ENCODE measurements at regions not wholly inside any gene's neighbourhood (a gene's known extent, or its start where the extent isn't known, plus 50 kb on each side); places are given as distances from the start of the nearest gene placed in this dataset.

DNA sequence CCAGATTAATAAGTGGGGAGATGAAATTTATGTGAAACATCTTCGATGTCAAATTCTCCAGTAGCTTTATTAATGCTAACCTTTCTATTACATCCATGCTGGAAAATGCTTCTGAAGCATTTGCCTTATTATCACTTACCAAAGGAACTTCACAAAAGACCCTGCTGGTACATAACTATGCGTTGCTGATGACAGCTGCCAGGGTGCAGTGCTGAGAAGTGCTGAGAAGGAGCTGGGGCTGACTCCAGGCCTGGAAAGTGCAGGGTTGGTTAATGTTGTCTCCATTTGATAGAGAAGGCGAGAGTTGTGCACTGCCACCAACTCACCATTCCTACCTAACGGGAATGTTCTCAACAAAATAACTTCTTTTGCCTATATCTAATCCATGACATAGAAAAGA is 736.0 kb upstream of the NR2F2 start:
- no peak overlapping the region for H3K27ac ChIP-seq
- no peaks in the 10 kb centered on the region for H3K9me3 ChIP-seq
- no peaks in the 10 kb centered on the region for H3K27me3 ChIP-seq

DNA sequence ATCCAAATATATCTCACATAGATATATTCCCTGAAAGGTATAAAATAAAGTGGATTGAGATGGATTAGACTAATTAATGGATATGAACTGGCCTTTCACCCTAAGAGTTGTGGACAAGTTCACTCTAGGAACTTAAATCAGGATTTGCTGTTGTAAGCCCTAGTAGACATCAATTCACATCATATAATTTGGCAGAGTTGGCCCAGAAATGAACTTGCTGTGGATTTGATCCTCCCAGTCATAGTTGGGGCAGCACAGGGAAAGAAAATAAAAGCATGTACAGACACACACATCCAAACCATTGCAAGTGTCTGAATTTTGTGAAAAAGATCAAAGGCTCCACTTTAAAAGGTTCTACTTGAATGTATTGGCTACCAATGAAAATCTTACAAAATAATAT is 734.7 kb upstream of the NR2F2 start:
- Histone ChIP-seq H3K4me3 (no peak overlapping the region), H3K27me3 (no peaks in the 10 kb centered on the region), H3K27ac (no peak overlapping the region), H4K20me1 (no peaks in the 10 kb centered on the region), H3K4me1 (no peaks in the 10 kb centered on the region), H3K4me2 (no peak overlapping the region), H3K9me3 (no peaks in the 10 kb centered on the region), H3K9ac (no peak overlapping the region), H3K36me3 (no peaks in the 10 kb centered on the region)
- TF ChIP-seq Cebpa-rat (IDR thresholded peaks at IDR 0.05): no peak

More for the DNA sequence above, 736.0 kb upstream of the NR2F2 start:
- H3K4me3 ChIP-seq: no peak overlapping the region
- no peak for TF ChIP-seq Cebpa-rat (IDR thresholded peaks at IDR 0.05)
- H3K4me1 ChIP-seq: no peaks in the 10 kb centered on the region
- no peaks in the 10 kb centered on the region for H4K20me1 ChIP-seq
- H3K9ac ChIP-seq: no peak overlapping the region
- H3K4me2 ChIP-seq: no peak overlapping the region
- no peaks in the 10 kb centered on the region for H3K36me3 ChIP-seq

DNA sequence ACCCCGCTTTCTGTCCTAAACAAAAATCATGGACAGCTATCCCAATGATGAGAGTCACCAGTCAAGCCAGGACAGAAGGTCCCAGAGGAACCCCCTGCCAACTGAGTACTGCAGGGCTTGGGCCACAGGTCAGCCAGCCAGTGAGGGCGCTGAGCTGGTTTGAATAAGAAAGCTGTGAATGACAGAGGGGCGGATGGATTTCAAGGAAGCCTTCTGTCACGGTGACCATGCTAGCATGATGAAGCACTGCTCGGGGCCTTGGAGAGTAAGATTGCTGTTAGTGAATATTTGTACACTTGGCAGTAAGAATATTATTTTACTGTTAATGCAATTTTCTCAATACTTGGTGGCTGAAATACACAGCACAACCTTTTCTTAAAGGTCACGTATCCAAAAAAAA is 734.0 kb upstream of the NR2F2 start:
- no peak for TF ChIP-seq Cebpa-rat (IDR thresholded peaks at IDR 0.05)
- Histone ChIP-seq H3K36me3 (no peaks in the 10 kb centered on the region), H4K20me1 (no peaks in the 10 kb centered on the region), H3K4me2 (no peak overlapping the region), H3K9ac (no peak overlapping the region), H3K27me3 (no peaks in the 10 kb centered on the region), H3K27ac (no peak overlapping the region), H3K4me1 (no peaks in the 10 kb centered on the region), H3K9me3 (no peaks in the 10 kb centered on the region), H3K4me3 (no peak overlapping the region)

DNA sequence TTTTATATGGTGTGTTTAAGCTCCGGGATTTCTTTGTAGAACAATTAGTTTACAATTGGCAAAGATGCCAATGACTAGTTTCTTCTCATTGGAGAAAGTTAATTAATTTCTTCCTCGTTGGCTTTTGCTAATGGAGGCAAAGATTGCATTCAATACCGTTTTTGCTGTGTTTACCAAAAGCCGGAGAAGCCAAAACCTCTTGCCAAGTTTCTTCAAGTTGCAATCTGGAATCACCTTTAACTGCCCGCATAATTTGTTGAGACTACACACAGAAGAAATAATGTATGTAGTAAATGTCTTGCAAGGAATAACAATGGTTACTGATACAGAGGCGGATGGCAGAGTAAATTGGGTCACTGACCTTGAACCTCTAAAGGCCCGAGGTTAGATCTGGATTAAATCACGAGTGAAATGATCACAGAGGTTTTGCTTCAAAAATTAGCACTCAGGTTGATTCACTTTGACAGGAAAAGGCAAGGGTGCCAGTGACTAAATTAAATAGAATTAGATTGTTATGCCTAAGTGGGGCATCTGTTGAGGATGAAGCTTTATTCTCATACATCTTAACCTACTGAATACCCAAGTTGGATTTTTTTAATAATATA is 732.1 kb upstream of the NR2F2 start:
- no peak for TF ChIP-seq Cebpa-rat (IDR thresholded peaks at IDR 0.05)
- no peaks in the 10 kb centered on the region for H3K9me3 ChIP-seq
- no peak overlapping the region for H3K9ac ChIP-seq
- H3K4me2 ChIP-seq: no peak overlapping the region
- H3K4me3 ChIP-seq: no peak overlapping the region
- H3K4me1 ChIP-seq: no peaks in the 10 kb centered on the region
- H3K36me3 ChIP-seq: no peaks in the 10 kb centered on the region
- no peaks in the 10 kb centered on the region for H4K20me1 ChIP-seq
- H3K27ac ChIP-seq: no peak overlapping the region
- no peaks in the 10 kb centered on the region for H3K27me3 ChIP-seq

DNA sequence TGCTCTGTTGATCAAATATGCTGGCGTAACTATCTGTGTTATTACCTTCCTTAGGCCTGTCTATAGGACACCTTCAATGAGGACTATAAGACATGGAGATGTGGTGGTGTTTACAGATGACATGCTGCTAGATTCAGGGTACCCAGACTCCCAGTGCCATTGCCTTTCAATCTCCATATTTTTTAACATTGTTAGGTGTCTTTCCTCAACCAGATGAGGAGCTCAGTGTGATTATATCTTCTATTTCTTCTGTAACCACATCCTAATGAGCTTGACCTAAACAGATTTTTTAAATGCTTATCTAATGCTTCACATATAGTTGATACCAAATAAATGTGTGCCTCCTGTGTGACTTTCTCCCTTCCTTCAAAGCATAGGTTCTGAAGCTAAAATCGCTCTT is 730.1 kb upstream of the NR2F2 start:
- H3K4me1 ChIP-seq: peaks cover 9% of the 10 kb centered on the region
- no peaks in the 10 kb centered on the region for H3K27me3 ChIP-seq
- TF ChIP-seq Cebpa-rat (IDR thresholded peaks at IDR 0.05): no peak
- no peak overlapping the region for H3K4me3 ChIP-seq
- H3K36me3 ChIP-seq: no peaks in the 10 kb centered on the region
- H3K4me2 ChIP-seq: no peak overlapping the region
- no peaks in the 10 kb centered on the region for H3K9me3 ChIP-seq
- no peak overlapping the region for H3K27ac ChIP-seq
- H3K9ac ChIP-seq: no peak overlapping the region
- H4K20me1 ChIP-seq: no peaks in the 10 kb centered on the region

DNA sequence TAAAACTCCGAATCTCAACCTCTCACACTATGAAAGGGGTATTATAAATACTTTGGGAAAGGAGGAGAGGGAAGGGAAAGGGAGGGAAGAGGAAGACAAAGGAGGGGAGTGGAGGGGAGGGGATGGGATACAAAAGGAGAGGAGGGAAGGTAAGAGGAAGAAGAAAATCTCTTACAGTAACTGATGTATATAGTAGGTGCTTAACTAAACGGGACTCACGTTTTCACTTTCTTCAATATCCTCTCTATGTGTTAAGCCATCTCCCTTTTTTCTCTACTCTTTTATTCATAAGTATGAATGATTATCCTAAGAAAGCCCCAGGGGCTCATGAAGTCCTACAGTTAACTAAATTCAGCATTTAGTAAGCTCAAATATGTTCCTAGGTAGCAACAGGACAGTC is 729.6 kb upstream of the NR2F2 start:
- Histone ChIP-seq H3K4me2 (no peak overlapping the region), H3K9ac (no peak overlapping the region), H3K4me1 (peaks cover 9% of the 10 kb centered on the region), H3K27ac (no peak overlapping the region), H3K9me3 (no peaks in the 10 kb centered on the region), H4K20me1 (no peaks in the 10 kb centered on the region), H3K4me3 (no peak overlapping the region), H3K36me3 (no peaks in the 10 kb centered on the region), H3K27me3 (no peaks in the 10 kb centered on the region)
- no peak for TF ChIP-seq Cebpa-rat (IDR thresholded peaks at IDR 0.05)

DNA sequence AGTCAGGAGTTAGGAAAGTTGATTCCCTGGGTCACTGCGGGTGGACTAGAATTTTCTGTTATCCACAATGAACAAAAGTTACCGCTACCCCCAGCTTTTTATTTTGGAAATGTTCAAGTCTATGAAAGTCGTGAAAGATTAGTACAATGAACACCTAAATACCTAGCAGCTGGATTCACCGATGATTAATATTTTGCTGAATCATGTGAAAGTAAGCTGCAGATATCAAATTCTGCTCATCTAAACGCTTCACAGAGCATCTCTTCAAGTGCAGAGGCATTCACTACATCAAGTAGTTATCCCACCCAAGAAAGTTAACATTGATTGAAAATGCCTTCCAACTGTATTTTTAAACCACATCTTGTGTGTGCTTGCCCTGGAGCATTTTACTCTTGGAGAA is 729.0 kb upstream of the NR2F2 start:
- H3K4me1 ChIP-seq: peaks cover 9% of the 10 kb centered on the region
- no peak overlapping the region for H3K9ac ChIP-seq
- no peak for TF ChIP-seq Cebpa-rat (IDR thresholded peaks at IDR 0.05)
- no peak overlapping the region for H3K4me2 ChIP-seq
- H3K27ac ChIP-seq: no peak overlapping the region
- no peaks in the 10 kb centered on the region for H3K36me3 ChIP-seq
- no peaks in the 10 kb centered on the region for H3K9me3 ChIP-seq
- no peaks in the 10 kb centered on the region for H3K27me3 ChIP-seq
- H3K4me3 ChIP-seq: no peak overlapping the region
- no peaks in the 10 kb centered on the region for H4K20me1 ChIP-seq

DNA sequence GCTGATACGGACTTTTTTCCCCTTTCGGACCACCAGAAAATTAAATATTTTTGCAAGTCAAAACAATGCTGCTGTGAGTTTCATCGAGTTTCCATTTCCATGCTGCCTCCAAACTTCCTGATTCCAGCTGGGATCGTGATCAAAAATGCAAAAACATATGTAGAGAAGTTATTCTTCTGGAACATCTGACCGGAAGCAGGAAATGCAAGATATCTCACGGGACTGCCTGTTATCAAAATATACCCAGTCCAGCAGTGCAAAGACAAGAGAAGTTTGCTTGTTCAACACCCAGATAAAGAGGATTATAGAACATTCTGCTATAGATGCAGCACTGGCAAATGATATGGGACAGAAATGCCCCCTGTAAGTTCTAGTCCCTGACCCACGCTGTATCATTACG is 726.7 kb upstream of the NR2F2 start:
- Histone ChIP-seq H3K4me1 (peaks cover 9% of the 10 kb centered on the region), H3K36me3 (no peaks in the 10 kb centered on the region), H3K4me2 (peak overlapping the region; percentile 56), H3K9ac (no peak overlapping the region), H3K27ac (no peak overlapping the region), H3K27me3 (no peaks in the 10 kb centered on the region), H3K4me3 (no peak overlapping the region), H3K9me3 (no peaks in the 10 kb centered on the region), H4K20me1 (no peaks in the 10 kb centered on the region)
- TF ChIP-seq Cebpa-rat (IDR thresholded peaks at IDR 0.05): no peak

DNA sequence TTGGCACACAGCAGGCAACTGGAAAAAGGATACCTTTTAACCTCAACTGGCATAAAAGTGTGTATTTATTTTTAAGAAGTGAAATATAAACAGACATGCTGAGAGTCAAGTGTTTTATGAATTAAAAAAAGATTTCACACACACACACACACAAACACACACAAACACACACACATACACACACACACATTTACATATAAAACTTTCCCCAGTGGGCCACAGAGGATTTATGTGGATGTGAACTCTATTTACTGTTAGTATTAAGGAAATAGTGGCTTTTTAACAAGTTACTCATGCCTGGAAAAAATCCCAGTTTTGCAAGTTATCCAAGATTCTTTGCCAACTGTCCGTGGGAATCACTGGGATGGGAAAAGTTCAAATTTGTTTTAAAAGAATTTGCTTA is 725.9 kb upstream of the NR2F2 start:
- H3K9ac ChIP-seq: no peak overlapping the region
- no peaks in the 10 kb centered on the region for H3K9me3 ChIP-seq
- H4K20me1 ChIP-seq: no peaks in the 10 kb centered on the region
- H3K4me2 ChIP-seq: no peak overlapping the region
- no peaks in the 10 kb centered on the region for H3K27me3 ChIP-seq
- H3K36me3 ChIP-seq: no peaks in the 10 kb centered on the region
- H3K27ac ChIP-seq: no peak overlapping the region
- H3K4me1 ChIP-seq: peaks cover 9% of the 10 kb centered on the region
- H3K4me3 ChIP-seq: no peak overlapping the region
- TF ChIP-seq Cebpa-rat (IDR thresholded peaks at IDR 0.05): no peak

DNA sequence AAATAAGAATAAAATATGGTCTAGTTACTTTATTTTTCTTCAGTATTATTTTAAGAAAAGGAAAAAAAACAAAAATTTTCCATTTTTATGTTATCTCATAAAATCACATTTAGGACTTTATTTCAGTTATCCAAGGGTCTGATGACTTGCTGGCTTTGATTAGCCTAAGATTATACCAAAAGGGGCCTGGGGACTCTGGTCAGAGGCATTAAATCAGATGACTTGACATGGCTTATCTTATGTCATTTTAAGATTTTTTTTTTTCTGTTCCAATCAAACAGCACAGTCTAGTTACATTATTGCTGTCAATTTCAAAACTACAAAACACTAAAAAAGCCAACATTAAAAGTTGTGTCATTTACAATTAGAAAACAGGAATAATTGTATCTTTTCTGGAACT is 725.4 kb upstream of the NR2F2 start:
- H3K9me3 ChIP-seq: no peaks in the 10 kb centered on the region
- no peak for TF ChIP-seq Cebpa-rat (IDR thresholded peaks at IDR 0.05)
- H3K4me3 ChIP-seq: no peak overlapping the region

DNA sequence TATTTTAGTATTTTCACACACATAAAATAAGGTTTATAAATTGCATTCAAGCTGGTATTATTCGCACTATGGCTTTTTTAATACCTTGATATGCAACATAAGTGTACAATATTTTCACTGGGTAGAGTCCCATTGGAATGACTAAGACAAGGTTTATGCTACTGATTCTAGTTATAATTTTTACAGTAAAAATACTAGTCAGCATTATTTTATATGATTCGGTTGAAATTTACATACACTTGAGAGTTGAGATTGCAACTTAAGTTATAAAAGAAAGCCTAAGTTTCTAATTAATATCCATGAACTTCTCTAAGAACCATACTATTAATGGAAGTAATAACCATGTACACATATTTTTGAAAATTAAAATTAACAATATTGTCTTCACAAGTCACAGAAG is 723.9 kb upstream of the NR2F2 start:
- Histone ChIP-seq H3K36me3 (no peaks in the 10 kb centered on the region), H3K9ac (no peak overlapping the region), H3K9me3 (no peaks in the 10 kb centered on the region), H3K4me2 (no peak overlapping the region), H3K4me1 (peaks cover 9% of the 10 kb centered on the region), H3K27ac (no peak overlapping the region), H4K20me1 (no peaks in the 10 kb centered on the region), H3K27me3 (no peaks in the 10 kb centered on the region), H3K4me3 (no peak overlapping the region)
- TF ChIP-seq Cebpa-rat (IDR thresholded peaks at IDR 0.05): no peak

More for the DNA sequence above, 725.4 kb upstream of the NR2F2 start:
- Histone ChIP-seq H3K4me2 (no peak overlapping the region), H3K4me1 (peaks cover 9% of the 10 kb centered on the region), H3K27ac (no peak overlapping the region), H3K36me3 (no peaks in the 10 kb centered on the region), H3K27me3 (no peaks in the 10 kb centered on the region), H3K9ac (no peak overlapping the region), H4K20me1 (no peaks in the 10 kb centered on the region)

Data from BLaER1 (cell line).